ENCODE measurements at regions not wholly inside any gene's neighbourhood (a gene's known extent, or its start where the extent isn't known, plus 50 kb on each side); places are given as distances from the start of the nearest gene placed in this dataset.
"Not testable (repeated sequence)": the region's sequence is repeated elsewhere in the genome, so short reads cannot be mapped to it uniquely, and the experiment has no call there.

GRCh38 chr3:178211086-178211485, 325.1 kb upstream of the KCNMB2 start:
- not testable (repeated sequence) for TF ChIP-seq POLR2AphosphoS5, POLR2A, SPI1, TAF1 (IDR thresholded peaks at IDR 0.05; ENCODE audit: low read depth, low read length)

Data from GM12891 (cell line).